SJCRH30 (cell line): ENCODE measurements at regions not wholly inside any gene's neighbourhood (a gene's known extent, or its start where the extent isn't known, plus 50 kb on each side); places are given as distances from the start of the nearest gene placed in this dataset.

Experiments used
- DNase-seq, 2 experiments: peaks; one replicate each; pipeline ENCODE4 v3.0.0-alpha.2; 2015 to 2020
- H3K27ac ChIP-seq: fragments of 250-450 bp; sonication (Bioruptor Pico); 2 replicates; pipeline ENCODE4 v1.5.1; 2020; ENCODE audit warnings: mild to moderate bottlenecking, moderate library complexity
- H3K27me3 ChIP-seq: fragments of 250-450 bp; sonication (Bioruptor Pico); 2 replicates; pipeline ENCODE4 v1.5.1; 2020; ENCODE audit warnings: mild to moderate bottlenecking, moderate library complexity
- H3K36me3 ChIP-seq: fragments of 250-450 bp; sonication (Bioruptor Pico); 2 replicates; pipeline ENCODE4 v1.5.1; 2020; ENCODE audit warnings: mild to moderate bottlenecking, moderate library complexity
- H3K4me1 ChIP-seq: fragments of 250-450 bp; sonication (Bioruptor Pico); 2 replicates; pipeline ENCODE4 v1.5.1; 2020; ENCODE audit warnings: mild to moderate bottlenecking, moderate library complexity
- H3K4me3 ChIP-seq: fragments of 250-450 bp; sonication (Bioruptor Pico); 2 replicates; pipeline ENCODE4 v1.5.1; 2020; ENCODE audit warnings: mild to moderate bottlenecking, moderate library complexity
- H3K9me3 ChIP-seq: fragments of 250-450 bp; sonication (Bioruptor Pico); replicated peaks from 2 replicates; pipeline ENCODE4 v1.5.1; 2020; ENCODE audit warnings: mild to moderate bottlenecking, moderate library complexity

DNA sequence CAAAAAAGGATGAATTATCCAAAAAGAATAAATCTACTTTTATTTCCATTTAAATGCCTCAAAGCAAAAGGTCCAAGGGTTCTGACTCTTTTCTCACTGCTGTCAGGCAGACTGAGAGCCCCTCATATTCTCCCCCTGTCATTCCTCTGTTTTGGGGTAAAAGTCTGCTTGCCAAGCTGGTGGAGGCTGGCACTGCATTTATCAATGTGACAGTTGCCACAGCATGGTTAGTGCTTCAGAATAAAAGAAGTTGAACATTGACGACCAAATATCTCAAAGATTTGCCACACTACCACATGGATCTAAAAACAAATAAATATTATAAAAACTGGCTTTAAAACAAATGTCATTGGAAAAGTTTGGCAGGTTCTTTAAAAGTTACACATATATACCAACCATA lies 89.2 kb upstream of the SNRK start:
- Histone ChIP-seq H3K27me3 (no peaks in the 10 kb centered on the region), H3K4me1 (no peaks in the 10 kb centered on the region), H3K9me3 (no peaks in the 10 kb centered on the region), H3K27ac (no peak overlapping the region), H3K4me3 (no peak overlapping the region), H3K36me3 (no peaks in the 10 kb centered on the region)
- no peak for DNase-seq

DNA sequence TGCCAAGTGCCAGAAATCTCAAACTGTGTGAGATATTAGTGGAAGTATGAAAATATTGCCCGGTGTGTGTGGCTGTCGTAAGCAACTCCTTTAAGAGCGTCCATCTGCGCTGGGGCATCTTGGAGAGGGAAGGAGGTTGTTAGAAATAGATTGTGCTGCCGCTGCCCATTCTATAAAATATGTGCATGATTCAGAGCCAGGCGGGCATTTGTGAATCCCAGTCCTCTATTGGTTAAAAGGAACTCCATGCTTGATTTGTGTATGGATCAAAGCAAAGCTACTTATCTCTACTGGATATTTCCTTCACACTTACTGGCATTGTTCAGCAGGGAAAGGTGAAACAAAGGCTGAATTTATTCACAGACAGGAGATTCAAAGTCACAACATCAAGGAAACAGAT lies 89.6 kb upstream of the SNRK start:
- no peaks in the 10 kb centered on the region for H3K27me3 ChIP-seq
- H3K9me3 ChIP-seq: no peaks in the 10 kb centered on the region
- H3K36me3 ChIP-seq: no peaks in the 10 kb centered on the region
- H3K4me1 ChIP-seq: no peaks in the 10 kb centered on the region
- no peak for DNase-seq
- no peak overlapping the region for H3K27ac ChIP-seq
- H3K4me3 ChIP-seq: no peak overlapping the region

DNA sequence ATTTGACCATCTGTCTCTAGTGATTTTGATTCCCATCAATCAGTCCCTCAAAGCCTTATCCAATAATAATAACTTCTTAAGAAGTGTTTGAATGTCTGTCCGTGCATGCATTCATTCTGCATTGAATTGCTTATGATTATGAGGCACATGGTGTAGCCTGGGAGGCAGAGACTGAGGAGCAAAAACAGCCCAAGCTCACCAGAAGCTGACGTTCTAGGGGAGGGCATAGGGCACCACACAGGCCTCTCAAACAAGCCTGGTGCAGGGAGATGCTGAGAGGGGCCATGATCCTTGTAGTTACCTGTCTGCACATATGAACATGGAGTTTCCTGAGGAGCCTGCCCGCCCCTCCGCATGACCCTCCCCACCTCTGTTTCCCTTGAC lies 89.2 kb upstream of the POMGNT2 start:
- H3K27ac ChIP-seq: no peak overlapping the region
- no peak for DNase-seq
- no peaks in the 10 kb centered on the region for H3K9me3 ChIP-seq

DNA sequence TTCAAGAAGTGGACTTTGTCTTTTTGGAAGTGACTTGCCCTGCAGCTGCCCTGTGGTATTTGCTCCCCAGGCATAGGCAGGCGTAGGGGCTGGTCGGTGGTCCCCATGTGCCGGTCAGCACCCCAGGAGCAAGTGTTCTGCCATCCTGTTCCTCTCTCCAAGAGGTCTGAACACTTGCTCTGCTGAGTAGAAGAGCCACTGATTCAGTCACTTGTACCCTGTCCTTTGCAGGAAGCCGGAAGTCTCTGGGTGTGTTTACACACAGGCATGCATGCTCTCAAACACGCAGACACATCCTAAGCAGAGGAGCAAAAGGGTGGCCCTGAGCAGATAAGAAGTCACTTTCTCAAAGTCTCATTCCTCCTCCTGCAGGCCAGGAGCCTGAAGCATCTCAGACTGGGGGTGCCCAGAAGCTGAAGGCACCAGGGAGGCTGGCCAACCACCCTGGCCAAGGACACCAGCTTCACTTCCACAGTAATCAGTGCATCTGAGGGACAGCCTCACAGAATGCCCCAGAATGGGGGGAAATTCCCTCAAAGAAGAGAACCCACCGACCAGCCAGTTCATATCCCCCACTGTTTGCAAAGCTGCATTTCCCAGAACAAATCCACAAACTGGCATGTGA lies 88.7 kb upstream of the POMGNT2 start:
- Histone ChIP-seq H3K27ac (no peak overlapping the region), H3K27me3 (no peaks in the 10 kb centered on the region), H3K36me3 (no peaks in the 10 kb centered on the region), H3K9me3 (no peaks in the 10 kb centered on the region), H3K4me3 (no peak overlapping the region), H3K4me1 (no peaks in the 10 kb centered on the region)
- DNase-seq: no peak

More for the DNA sequence above, 89.2 kb upstream of the POMGNT2 start:
- no peaks in the 10 kb centered on the region for H3K36me3 ChIP-seq
- no peaks in the 10 kb centered on the region for H3K27me3 ChIP-seq
- no peaks in the 10 kb centered on the region for H3K4me1 ChIP-seq
- H3K4me3 ChIP-seq: no peak overlapping the region

DNA sequence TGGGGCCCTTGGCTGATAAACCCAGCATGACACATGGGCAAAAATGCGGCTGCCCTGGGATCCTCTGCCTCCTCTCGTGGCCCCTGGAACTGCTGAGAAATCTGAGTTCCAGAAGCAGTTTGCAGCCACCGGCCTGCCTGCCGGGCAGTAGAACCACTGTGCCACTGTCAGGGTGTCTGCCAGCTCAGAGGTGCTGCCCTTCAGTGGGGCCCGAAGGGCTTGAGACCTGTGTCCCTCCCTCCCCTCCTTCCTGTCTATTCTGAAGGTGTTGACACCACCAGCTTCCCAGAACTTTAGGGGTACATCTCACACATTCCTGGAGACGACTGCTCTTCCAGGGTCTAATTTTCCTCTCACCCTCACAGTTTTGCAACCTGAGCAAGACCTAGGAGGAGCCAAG lies 88.2 kb upstream of the POMGNT2 start:
- no peaks in the 10 kb centered on the region for H3K4me1 ChIP-seq
- no peaks in the 10 kb centered on the region for H3K36me3 ChIP-seq
- DNase-seq: no peak
- H3K9me3 ChIP-seq: no peaks in the 10 kb centered on the region
- H3K27ac ChIP-seq: no peak overlapping the region
- no peaks in the 10 kb centered on the region for H3K27me3 ChIP-seq
- H3K4me3 ChIP-seq: no peak overlapping the region

DNA sequence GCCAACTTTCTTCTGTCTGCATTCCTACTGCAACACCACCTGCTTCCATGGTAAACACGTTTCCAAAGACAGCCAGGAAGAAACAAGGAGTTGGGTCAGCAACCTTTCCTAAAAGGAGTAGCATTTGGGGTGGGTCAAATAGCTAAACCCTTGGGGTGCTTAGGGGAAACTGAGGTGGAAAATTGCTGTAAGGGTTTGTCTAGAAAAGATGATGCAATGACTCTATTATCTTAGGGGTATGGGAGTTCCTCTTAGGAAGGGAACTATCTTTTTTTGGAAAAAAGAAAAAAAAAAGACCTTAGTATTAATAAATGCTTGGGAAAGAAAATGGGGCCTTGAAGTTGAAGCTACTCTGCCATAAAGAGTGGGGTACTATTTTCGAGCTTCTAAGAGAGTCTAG lies 86.1 kb upstream of the POMGNT2 start:
- Histone ChIP-seq H3K27ac (no peak overlapping the region), H3K36me3 (no peaks in the 10 kb centered on the region)

DNA sequence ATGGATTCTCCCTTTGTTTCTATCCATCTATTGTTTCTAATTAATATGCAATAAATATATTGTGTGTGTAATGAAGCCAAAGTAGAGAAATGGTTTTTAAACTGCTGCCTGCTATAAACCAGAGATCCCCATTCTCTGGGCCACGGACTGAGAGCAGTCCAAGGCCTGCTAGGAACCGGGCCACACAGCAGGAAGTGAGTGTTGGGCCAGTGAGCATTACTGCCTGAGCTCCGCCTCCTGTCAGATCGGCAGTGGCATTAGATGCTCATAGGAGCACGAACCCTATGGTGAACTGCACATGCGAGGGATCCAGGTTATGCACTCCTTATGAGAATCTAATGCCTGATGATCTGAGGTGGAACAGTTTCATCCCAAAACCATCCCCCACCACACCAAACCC lies 85.2 kb upstream of the POMGNT2 start:
- no peak for DNase-seq
- Histone ChIP-seq H3K27ac (no peak overlapping the region), H3K4me1 (no peaks in the 10 kb centered on the region), H3K27me3 (no peaks in the 10 kb centered on the region), H3K4me3 (no peak overlapping the region), H3K9me3 (no peaks in the 10 kb centered on the region), H3K36me3 (no peaks in the 10 kb centered on the region)

More for the DNA sequence above, 86.1 kb upstream of the POMGNT2 start:
- Histone ChIP-seq H3K27me3 (no peaks in the 10 kb centered on the region), H3K4me3 (no peak overlapping the region), H3K4me1 (no peaks in the 10 kb centered on the region), H3K9me3 (no peaks in the 10 kb centered on the region)
- no peak for DNase-seq

DNA sequence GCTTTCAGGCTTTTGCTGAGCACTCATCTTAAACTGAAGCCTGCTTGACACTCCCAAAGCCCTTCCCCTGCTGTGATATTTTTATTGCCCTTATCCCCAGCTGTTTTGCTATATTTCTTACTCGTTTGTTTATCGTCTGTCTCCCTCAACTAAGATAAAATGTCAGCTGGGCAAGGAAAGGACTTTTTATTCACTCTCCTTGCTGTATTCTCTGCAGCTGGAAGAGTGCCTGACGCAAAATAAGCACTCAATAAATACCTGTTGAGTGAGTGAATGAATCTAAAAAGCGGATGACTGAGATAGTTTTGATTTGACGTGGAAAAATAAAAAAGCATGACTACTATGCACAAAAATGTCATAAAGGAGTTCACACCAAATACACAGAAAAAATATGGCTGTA lies 84.8 kb upstream of the POMGNT2 start:
- H3K36me3 ChIP-seq: no peaks in the 10 kb centered on the region
- no peak for DNase-seq
- H3K27ac ChIP-seq: no peak overlapping the region
- no peaks in the 10 kb centered on the region for H3K27me3 ChIP-seq
- H3K9me3 ChIP-seq: no peaks in the 10 kb centered on the region
- no peaks in the 10 kb centered on the region for H3K4me1 ChIP-seq
- no peak overlapping the region for H3K4me3 ChIP-seq

DNA sequence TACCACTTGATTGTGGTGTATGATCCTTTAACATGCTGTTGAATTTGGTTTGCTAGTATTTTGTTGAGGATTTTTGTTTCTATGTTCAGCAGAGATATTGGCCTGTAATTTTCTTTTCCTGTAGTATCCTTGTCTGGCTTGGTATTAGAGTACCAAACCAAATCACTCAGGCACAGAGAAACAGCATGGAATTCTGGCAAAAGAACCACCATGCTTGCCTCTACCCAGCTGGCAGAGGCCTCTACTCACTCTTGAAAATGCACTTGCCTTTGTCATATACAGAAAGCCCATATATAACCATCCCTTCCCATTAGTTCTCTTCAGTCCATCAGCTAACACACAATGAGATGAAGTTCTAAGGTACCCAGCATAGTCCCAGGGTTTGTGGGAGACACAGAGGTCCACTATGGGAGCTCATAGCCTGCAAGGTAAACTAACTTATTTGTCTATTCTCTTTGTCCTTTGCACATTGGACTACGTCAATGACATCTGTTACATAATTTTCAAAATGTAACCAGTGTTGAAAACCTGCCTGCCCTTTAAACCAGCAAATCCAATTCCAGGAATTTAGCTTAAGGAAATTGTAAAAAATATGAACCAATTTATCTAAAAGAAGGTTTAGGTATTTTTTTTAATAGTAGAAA lies 82.1 kb upstream of the POMGNT2 start:
- no peaks in the 10 kb centered on the region for H3K36me3 ChIP-seq
- no peaks in the 10 kb centered on the region for H3K4me1 ChIP-seq
- no peak for DNase-seq
- no peak overlapping the region for H3K27ac ChIP-seq
- no peak overlapping the region for H3K4me3 ChIP-seq
- H3K27me3 ChIP-seq: no peaks in the 10 kb centered on the region
- no peaks in the 10 kb centered on the region for H3K9me3 ChIP-seq

DNA sequence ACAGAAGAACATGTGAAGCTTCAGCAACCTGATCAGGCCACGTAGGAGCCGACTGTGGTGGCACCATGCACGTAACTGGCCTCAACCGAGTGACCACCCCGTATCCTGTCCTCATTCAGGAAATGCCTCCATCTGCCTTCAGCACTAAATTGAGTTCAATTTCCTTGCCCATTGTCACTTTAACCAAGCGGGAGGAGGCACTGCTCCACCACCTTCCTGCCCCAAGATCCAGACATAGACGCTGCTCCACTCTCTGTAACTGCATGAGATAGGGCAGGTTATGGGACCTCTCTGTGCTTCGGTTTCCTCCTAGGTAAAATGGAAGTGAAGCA lies 80.1 kb upstream of the POMGNT2 start:
- no peak overlapping the region for H3K27ac ChIP-seq
- H3K36me3 ChIP-seq: no peaks in the 10 kb centered on the region
- no peak overlapping the region for H3K4me3 ChIP-seq
- no peak for DNase-seq
- H3K4me1 ChIP-seq: no peaks in the 10 kb centered on the region
- no peaks in the 10 kb centered on the region for H3K9me3 ChIP-seq
- H3K27me3 ChIP-seq: no peaks in the 10 kb centered on the region

DNA sequence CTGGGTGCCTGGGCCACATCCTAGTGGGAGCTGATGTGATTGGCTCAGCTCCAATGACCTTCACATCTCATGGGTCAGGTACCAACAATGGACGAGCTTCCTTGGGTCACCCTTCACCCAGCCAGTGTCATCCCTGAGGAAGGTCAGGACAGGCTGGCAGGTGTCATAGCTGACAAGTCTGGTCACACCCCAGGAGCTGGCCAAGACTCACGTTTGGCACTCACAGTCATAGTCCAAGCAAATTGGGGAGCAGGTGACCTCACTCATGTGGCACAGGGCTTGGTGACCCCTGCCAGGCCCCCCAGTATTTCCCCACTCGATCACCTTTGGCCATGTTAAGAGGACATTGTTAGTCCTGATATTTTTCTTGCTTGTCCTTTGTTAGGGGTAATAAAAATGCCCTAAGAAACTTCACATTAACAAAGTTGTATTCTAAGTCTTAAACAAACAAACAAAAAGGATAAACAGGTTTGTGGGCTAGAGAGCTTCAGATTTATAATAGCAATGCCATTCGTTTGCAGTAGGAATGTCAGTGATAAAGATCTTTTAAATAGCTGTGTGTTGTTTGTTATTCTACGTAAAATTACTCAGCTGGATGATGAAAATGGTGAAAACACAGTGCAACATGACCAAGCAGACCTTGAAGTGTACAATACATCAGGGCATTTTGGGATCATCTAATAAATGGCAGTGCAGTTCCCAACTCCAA lies 79.5 kb upstream of the POMGNT2 start:
- no peaks in the 10 kb centered on the region for H3K27me3 ChIP-seq
- no peaks in the 10 kb centered on the region for H3K9me3 ChIP-seq
- H3K4me3 ChIP-seq: no peak overlapping the region
- no peaks in the 10 kb centered on the region for H3K36me3 ChIP-seq
- DNase-seq: no peak
- H3K27ac ChIP-seq: no peak overlapping the region
- no peaks in the 10 kb centered on the region for H3K4me1 ChIP-seq

DNA sequence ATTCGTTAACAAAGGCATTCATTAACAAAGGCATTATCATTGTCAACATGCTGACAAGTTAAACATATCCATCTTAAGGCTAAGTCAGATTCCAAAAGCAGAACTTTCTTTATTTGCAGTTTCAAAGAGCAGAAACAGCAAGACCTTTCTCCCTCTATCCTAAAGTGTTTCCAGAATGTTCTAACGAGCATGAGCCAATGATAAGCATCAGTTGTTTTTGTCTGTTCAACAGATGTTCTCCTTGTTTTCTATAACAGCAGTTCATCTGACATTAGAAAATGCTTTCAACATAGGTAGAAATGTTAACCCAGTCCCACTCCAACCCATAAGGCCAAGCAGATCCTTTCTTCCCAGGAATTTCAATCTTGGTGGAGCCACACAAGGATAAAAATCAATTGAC lies 77.6 kb upstream of the POMGNT2 start:
- no peak for DNase-seq
- Histone ChIP-seq H3K27ac (no peak overlapping the region), H3K4me1 (no peaks in the 10 kb centered on the region)

DNA sequence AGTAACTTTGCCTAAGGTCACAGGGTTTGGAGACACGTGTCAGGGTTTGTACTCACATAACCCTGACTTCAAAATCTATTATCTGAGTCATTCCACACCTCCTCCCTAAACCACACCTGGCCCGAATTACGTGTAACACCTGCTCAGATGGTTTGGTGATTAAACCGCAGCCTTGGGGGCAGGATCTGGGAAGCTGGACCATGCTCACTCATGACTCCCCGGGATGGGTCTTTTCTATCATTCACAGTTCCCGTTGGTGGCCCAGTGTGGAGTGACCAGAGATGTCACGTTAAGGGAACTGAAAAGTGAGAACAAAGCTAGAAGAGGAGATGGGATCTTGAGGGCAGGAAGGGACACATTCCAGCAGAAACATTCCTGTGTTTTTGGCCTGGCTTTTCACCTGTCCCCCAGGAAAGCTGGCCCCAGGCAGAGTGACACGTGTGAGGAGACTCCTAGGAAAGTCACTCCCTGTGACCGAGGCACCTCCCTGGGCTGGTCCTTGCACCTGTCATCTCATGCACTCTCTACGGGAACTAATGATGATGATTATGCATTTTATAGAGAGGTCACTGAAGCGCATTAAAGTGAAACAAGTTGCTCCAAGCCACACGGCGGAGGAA lies 75.4 kb upstream of the POMGNT2 start:
- H3K27me3 ChIP-seq: no peaks in the 10 kb centered on the region
- no peak for DNase-seq
- H3K4me3 ChIP-seq: no peak overlapping the region
- H3K9me3 ChIP-seq: no peaks in the 10 kb centered on the region
- H3K27ac ChIP-seq: no peak overlapping the region
- H3K4me1 ChIP-seq: no peaks in the 10 kb centered on the region
- H3K36me3 ChIP-seq: no peaks in the 10 kb centered on the region

More for the DNA sequence above, 77.6 kb upstream of the POMGNT2 start:
- no peaks in the 10 kb centered on the region for H3K9me3 ChIP-seq
- H3K36me3 ChIP-seq: no peaks in the 10 kb centered on the region
- H3K27me3 ChIP-seq: no peaks in the 10 kb centered on the region
- no peak overlapping the region for H3K4me3 ChIP-seq

DNA sequence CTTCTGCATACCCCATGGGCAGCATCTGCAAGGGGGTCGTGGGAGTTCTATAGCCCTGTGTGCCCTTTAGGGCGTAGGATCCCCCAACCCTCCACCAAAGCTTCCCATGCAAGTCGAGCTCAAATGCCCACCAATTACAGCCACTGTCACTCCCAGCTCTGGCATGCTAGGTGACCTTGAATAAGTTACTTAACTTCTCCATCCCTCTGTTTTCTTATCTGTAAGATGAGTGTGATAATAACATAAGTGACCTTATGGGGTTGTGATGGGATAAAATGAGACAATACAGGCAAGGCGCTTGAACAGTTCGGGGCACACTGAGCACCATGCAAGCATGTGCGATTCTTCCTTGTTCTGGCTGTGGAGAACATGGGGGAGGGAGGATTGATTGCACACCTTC lies 74.8 kb upstream of the POMGNT2 start:
- Histone ChIP-seq H3K4me1 (no peaks in the 10 kb centered on the region), H3K9me3 (no peaks in the 10 kb centered on the region), H3K36me3 (no peaks in the 10 kb centered on the region), H3K27ac (no peak overlapping the region), H3K27me3 (no peaks in the 10 kb centered on the region), H3K4me3 (no peak overlapping the region)
- no peak for DNase-seq

DNA sequence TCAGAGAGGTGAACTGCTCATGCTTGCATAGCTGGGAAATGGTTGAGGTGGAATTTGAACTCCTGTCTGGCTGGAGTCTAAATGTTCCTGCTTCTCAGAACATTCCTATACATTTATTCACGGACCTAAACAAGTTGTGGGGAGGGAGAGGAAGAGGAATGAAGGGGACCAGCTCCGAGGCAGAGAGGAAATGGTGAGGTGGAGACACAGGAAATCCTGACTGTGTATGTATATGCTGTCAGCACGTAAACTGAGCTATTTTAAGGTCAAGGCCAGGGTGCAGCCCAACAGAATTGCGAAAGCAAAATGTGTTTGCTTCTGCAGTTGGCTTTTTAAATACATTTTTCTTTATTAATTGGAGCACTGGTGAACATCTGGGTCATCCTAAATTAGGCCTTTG lies 74.1 kb upstream of the POMGNT2 start:
- Histone ChIP-seq H3K9me3 (no peaks in the 10 kb centered on the region), H3K27ac (no peak overlapping the region), H3K4me3 (no peak overlapping the region), H3K27me3 (no peaks in the 10 kb centered on the region), H3K36me3 (no peaks in the 10 kb centered on the region), H3K4me1 (no peaks in the 10 kb centered on the region)
- no peak for DNase-seq
